ENCODE measurements at regions not wholly inside any gene's neighbourhood (a gene's known extent, or its start where the extent isn't known, plus 50 kb on each side); places are given as distances from the start of the nearest gene placed in this dataset.

DNA sequence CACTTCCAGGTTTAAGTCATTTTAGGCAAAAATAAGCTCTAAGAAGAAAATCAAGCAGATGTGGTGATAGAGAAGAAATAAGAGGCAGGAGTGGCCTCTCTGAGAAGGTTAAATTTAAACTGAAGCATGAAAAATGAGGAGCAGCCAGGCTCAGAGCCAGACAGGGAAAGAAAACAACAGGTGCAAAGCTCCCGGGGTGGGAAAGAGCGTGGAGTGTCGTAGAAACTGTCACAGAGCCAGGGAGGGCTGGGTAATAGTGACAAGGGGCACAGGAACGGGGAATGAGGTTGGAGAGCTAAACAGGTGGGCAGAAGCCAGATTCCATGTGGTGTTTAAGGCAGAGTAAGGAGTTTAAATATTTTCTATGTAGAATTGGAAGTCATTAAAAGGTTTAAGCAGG is 132.1 kb upstream of the BLID start:
- TF ChIP-seq, protein P1, sequence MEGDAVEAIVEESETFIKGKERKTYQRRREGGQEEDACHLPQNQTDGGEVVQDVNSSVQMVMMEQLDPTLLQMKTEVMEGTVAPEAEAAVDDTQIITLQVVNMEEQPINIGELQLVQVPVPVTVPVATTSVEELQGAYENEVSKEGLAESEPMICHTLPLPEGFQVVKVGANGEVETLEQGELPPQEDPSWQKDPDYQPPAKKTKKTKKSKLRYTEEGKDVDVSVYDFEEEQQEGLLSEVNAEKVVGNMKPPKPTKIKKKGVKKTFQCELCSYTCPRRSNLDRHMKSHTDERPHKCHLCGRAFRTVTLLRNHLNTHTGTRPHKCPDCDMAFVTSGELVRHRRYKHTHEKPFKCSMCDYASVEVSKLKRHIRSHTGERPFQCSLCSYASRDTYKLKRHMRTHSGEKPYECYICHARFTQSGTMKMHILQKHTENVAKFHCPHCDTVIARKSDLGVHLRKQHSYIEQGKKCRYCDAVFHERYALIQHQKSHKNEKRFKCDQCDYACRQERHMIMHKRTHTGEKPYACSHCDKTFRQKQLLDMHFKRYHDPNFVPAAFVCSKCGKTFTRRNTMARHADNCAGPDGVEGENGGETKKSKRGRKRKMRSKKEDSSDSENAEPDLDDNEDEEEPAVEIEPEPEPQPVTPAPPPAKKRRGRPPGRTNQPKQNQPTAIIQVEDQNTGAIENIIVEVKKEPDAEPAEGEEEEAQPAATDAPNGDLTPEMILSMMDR (IDR thresholded peaks at IDR 0.05) = no peak
- no peak for TF ChIP-seq EP300 (IDR thresholded peaks at IDR 0.05)

All from ovary (tissue), 3 donors.